Gastroesophageal sphincter (tissue), 3 donors: ENCODE measurements at regions not wholly inside any gene's neighbourhood (a gene's known extent, or its start where the extent isn't known, plus 50 kb on each side); places are given as distances from the start of the nearest gene placed in this dataset.

Experiments used
- POLR2A ChIP-seq, 2 donors: fragments of 450-650 bp; IDR thresholded peaks; one replicate each; pipeline ENCODE4 v1.6.1; 2017; ENCODE audit warnings: antibody characterized with exemption in 2 of 2, mild to moderate bottlenecking in 2 of 2, moderate library complexity in 1 of 2
- POLR2AphosphoS5 ChIP-seq: sonication (generic); formaldehyde crosslinking; IDR thresholded peaks from one replicate; pipeline ENCODE4 v1.6.1; 2017; ENCODE audit warnings: antibody characterized with exemption
- TF ChIP-seq, protein P1 (sequence below), 4 experiments: fragments of 200-600 bp in 2 of 4; fragments of 450-650 bp in 2 of 4; sonication (generic) in 1 of 4; IDR thresholded peaks; one replicate each; pipeline ENCODE4 v1.5.1; 2017 to 2019; ENCODE audit warnings: antibody characterized with exemption in 4 of 4, mild to moderate bottlenecking in 2 of 4, moderate library complexity in 2 of 4

DNA sequence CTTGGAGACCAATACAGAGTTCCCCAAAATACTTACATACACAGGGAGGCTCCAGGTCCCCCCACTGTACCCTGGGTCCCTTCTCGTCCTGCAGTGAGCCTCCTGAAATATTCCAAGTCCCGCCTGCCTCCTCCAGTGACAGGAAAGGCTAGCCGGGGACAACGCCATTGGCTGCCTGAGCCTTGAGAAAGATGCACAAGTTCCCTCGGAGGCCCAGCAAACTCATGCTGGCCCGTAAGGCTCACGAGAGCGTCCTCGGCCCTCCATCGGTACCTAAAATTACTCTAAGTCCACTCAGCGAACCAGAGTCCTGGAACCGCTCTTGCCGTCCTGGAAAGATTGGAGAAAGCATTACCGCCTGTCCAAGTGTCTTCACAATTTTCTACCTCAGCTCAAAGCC lies 228.6 kb downstream of the ADAM29 start:
- TF ChIP-seq, protein P1, sequence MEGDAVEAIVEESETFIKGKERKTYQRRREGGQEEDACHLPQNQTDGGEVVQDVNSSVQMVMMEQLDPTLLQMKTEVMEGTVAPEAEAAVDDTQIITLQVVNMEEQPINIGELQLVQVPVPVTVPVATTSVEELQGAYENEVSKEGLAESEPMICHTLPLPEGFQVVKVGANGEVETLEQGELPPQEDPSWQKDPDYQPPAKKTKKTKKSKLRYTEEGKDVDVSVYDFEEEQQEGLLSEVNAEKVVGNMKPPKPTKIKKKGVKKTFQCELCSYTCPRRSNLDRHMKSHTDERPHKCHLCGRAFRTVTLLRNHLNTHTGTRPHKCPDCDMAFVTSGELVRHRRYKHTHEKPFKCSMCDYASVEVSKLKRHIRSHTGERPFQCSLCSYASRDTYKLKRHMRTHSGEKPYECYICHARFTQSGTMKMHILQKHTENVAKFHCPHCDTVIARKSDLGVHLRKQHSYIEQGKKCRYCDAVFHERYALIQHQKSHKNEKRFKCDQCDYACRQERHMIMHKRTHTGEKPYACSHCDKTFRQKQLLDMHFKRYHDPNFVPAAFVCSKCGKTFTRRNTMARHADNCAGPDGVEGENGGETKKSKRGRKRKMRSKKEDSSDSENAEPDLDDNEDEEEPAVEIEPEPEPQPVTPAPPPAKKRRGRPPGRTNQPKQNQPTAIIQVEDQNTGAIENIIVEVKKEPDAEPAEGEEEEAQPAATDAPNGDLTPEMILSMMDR (IDR thresholded peaks at IDR 0.05) = no peak
- TF ChIP-seq POLR2A (IDR thresholded peaks at IDR 0.05) = no peak
- TF ChIP-seq POLR2AphosphoS5 = no peak
